ENCODE measurements at regions not wholly inside any gene's neighbourhood (a gene's known extent, or its start where the extent isn't known, plus 50 kb on each side); places are given as distances from the start of the nearest gene placed in this dataset.

DNA sequence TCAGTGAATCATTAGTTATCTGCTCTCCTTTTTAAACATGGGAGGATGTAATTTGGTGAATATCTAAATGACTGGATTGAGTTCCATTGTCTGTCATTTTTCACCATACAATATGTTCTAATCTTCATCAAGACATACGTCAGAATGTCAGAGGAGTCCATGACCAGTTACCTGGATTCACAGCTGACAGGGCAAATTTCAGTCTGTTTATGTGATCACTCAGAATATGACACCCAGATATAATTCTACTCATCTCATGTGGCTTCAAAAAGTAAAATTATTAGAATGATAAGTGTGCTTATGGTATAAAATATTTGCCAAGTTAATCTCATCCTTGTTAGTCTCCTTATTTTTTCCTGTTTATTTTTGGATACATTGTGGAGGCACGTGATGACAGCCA lies 150.2 kb downstream of the CDC14C start:
- DNase-seq = no peak
- no peak overlapping the region for H3K27ac ChIP-seq
- no peak overlapping the region for H3K4me3 ChIP-seq (ENCODE audit: low read depth, low read length)
- in situ Hi-C loops (cut with HindIII; ENCODE audit: low pct_ligation_motif_present, low sequenced_read_pairs) = no loop called here
- TF ChIP-seq, protein P1, sequence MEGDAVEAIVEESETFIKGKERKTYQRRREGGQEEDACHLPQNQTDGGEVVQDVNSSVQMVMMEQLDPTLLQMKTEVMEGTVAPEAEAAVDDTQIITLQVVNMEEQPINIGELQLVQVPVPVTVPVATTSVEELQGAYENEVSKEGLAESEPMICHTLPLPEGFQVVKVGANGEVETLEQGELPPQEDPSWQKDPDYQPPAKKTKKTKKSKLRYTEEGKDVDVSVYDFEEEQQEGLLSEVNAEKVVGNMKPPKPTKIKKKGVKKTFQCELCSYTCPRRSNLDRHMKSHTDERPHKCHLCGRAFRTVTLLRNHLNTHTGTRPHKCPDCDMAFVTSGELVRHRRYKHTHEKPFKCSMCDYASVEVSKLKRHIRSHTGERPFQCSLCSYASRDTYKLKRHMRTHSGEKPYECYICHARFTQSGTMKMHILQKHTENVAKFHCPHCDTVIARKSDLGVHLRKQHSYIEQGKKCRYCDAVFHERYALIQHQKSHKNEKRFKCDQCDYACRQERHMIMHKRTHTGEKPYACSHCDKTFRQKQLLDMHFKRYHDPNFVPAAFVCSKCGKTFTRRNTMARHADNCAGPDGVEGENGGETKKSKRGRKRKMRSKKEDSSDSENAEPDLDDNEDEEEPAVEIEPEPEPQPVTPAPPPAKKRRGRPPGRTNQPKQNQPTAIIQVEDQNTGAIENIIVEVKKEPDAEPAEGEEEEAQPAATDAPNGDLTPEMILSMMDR (IDR thresholded peaks at IDR 0.05; ENCODE audit: low read depth, low read length, missing control alignments) = no peak
- no peaks in the 10 kb centered on the region for H3K36me3 ChIP-seq (replicated peaks)
- no peaks in the 10 kb centered on the region for H3K27me3 ChIP-seq (replicated peaks)

DNA sequence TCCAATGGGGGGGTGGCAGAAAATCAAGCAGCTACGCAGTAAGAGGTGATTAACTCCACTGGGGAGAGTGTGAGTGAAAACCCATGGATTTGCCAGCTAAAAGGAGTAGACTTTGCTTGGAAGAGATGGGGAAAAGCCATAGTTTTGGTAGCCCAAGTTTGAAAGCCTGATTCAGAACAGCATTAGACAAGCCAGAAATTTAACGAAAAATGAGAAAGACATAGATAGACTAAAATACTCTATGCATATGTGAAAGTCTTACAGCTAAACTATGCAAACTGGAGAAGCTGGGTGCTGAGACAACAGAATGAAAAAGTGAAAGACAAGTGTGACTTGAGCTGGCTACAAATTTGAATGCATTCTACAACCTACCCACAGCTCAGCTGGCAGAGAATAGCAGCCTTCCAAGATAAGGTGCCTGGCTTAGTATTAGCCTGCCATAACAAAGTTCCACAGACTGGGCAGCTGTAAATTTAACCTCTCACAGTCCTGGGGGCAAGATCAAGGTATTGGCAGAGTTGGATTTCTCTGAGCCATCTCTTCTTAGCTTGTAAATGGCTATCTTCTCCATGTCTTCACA lies 156.6 kb downstream of the CDC14C start:
- TF ChIP-seq, protein P1 (IDR thresholded peaks at IDR 0.05; ENCODE audit: low read depth, low read length, missing control alignments) = no peak
- DNase-seq = no peak
- Histone ChIP-seq H3K27me3 (replicated peaks) (no peaks in the 10 kb centered on the region), H3K36me3 (replicated peaks) (no peaks in the 10 kb centered on the region), H3K4me3 (ENCODE audit: low read depth, low read length) (no peak overlapping the region), H3K27ac (no peak overlapping the region)
- in situ Hi-C loops (cut with HindIII; ENCODE audit: low pct_ligation_motif_present, low sequenced_read_pairs) = no loop called here

DNA sequence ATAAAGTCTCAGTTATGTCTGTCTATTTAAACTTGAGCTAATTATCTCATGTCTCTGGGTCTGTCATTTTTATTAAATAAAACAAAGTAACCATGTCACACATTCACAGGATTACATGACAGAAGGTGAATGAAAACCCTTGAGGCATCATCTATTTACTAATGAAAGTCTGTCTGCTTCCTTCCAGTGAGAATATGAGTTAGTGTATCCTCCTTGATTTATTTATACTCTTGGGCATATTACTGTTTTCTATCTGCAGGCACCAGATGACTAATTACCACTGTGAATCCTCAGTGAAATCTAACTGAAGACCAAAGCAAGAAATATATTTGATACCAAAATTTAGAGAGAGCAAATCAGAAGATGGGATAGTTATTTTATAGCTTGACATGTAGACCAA lies 163.7 kb downstream of the CDC14C start:
- TF ChIP-seq, protein P1 (IDR thresholded peaks at IDR 0.05; ENCODE audit: low read depth, low read length, missing control alignments) = no peak
- Histone ChIP-seq H3K36me3 (replicated peaks) (no peaks in the 10 kb centered on the region), H3K4me3 (ENCODE audit: low read depth, low read length) (no peak overlapping the region), H3K27ac (no peak overlapping the region), H3K27me3 (replicated peaks) (no peaks in the 10 kb centered on the region)
- no peak for DNase-seq
- in situ Hi-C loops (cut with HindIII; ENCODE audit: low pct_ligation_motif_present, low sequenced_read_pairs) = no loop called here

DNA sequence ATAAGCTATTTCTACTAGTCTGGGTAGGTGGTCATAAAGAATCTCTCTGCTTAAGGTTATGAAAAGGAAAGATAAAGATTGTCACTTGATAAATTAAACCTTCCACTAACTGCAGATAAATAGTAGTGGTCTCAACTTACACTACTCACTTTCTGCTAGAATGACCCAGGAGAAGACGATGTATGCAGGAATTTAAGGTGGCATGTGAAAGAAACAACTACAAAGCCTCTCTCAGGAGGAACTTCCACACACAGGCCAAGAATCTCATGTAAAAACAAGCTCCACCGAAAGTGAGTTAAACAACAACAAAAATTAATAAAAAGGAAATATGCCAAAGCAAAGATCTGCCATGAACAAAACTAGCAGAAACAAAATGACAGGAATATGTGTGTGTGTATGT lies 165.4 kb downstream of the CDC14C start:
- Histone ChIP-seq H3K4me3 (ENCODE audit: low read depth, low read length) (no peak overlapping the region), H3K27me3 (replicated peaks) (no peaks in the 10 kb centered on the region), H3K27ac (no peak overlapping the region), H3K36me3 (replicated peaks) (no peaks in the 10 kb centered on the region)
- DNase-seq = no peak
- TF ChIP-seq, protein P1 (IDR thresholded peaks at IDR 0.05; ENCODE audit: low read depth, low read length, missing control alignments) = no peak
- in situ Hi-C loops (cut with HindIII; ENCODE audit: low pct_ligation_motif_present, low sequenced_read_pairs) = no loop called here

DNA sequence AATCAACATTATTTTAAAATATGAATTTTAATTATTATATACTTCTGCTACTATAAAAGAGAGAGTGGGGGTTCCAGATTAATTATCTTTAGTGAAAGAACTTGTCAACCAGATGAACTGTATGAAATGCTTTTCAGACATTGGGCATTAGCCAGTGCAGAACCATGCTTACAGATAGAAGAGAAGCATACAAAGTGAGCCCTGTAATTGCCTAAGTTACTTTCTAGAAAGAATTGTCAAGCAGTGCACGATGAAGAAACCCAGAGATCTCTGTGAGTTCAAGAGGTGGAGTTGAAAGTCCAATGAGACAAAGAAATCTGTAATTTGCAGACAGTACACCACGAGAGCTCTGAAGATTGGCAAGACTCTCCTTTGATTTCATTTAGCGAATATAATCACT lies 166.7 kb downstream of the CDC14C start:
- H3K4me3 ChIP-seq (ENCODE audit: low read depth, low read length) = no peak overlapping the region
- H3K27me3 ChIP-seq (replicated peaks) = no peaks in the 10 kb centered on the region
- DNase-seq = no peak
- H3K36me3 ChIP-seq (replicated peaks) = no peaks in the 10 kb centered on the region
- H3K27ac ChIP-seq = no peak overlapping the region
- TF ChIP-seq, protein P1 (IDR thresholded peaks at IDR 0.05; ENCODE audit: low read depth, low read length, missing control alignments) = no peak
- in situ Hi-C loops (cut with HindIII; ENCODE audit: low pct_ligation_motif_present, low sequenced_read_pairs) = no loop called here

DNA sequence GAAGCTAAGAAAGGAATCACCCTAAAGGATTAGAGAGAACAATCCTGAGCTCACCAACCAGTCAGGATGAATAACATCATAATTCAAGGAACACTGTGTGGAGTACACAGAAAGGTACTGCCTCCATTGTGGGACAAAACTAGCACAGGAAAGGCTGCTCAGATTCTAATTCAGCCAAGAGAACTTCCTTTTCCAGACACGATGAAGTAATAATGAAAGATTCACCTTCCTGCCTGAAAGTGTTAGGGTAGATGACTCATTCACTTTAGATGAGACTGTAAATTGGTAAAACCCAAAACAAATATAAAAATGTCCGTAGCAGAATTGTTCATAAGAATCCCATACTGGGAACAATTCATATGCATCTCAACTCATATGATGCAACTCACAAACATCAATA lies 167.2 kb downstream of the CDC14C start:
- TF ChIP-seq, protein P1 (IDR thresholded peaks at IDR 0.05; ENCODE audit: low read depth, low read length, missing control alignments) = no peak
- Histone ChIP-seq H3K36me3 (replicated peaks) (no peaks in the 10 kb centered on the region), H3K27me3 (replicated peaks) (no peaks in the 10 kb centered on the region), H3K27ac (no peak overlapping the region), H3K4me3 (ENCODE audit: low read depth, low read length) (no peak overlapping the region)
- DNase-seq = no peak
- in situ Hi-C loops (cut with HindIII; ENCODE audit: low pct_ligation_motif_present, low sequenced_read_pairs) = no loop called here

Data from brain microvascular endothelial cell (primary cell).